ENCODE measurements at regions not wholly inside any gene's neighbourhood (a gene's known extent, or its start where the extent isn't known, plus 50 kb on each side); places are given as distances from the start of the nearest gene placed in this dataset.
"Not testable (repeated sequence)": the region's sequence is repeated elsewhere in the genome, so short reads cannot be mapped to it uniquely, and the experiment has no call there.

GRCh38 chr13:70223911-70224310 is 115.7 kb upstream of the KLHL1 start:
- TF ChIP-seq EZH2phosphoT487 (IDR thresholded peaks at IDR 0.05; ENCODE audit: low read depth, severe bottlenecking, unreplicated experiment) (no peak), CTCF (IDR thresholded peaks at IDR 0.05; ENCODE audit: poor library complexity) (no peak), EZH2 (IDR thresholded peaks at IDR 0.05; ENCODE audit: borderline replicate concordance) (no peak)
- no peak for DNase-seq (ENCODE audit: low spot score)
- H3K36me3 ChIP-seq (replicated peaks; ENCODE audit: insufficient read depth, low read depth): no peaks in the 10 kb centered on the region
- H3K9me2 ChIP-seq (replicated peaks; ENCODE audit: insufficient read depth): no peaks in the 10 kb centered on the region
- no peaks in the 10 kb centered on the region for H3K27me3 ChIP-seq
- no peak overlapping the region for H2AFZ ChIP-seq
- no peak overlapping the region for H3K27ac ChIP-seq
- H3K79me2 ChIP-seq: no peaks in the 10 kb centered on the region
- no peaks in the 10 kb centered on the region for H3K9me3 ChIP-seq (ENCODE audit: low read depth)
- 96% methylated on average over 6 of the region's 6 CpGs for WGBS (ENCODE audit: low lambda C conversion rate, missing lambda C conversion rate)
- H3K4me1 ChIP-seq (ENCODE audit: insufficient read depth): no peaks in the 10 kb centered on the region
- no peak overlapping the region for H3K4me3 ChIP-seq
- no peak overlapping the region for H3K4me2 ChIP-seq
- H4K20me1 ChIP-seq (ENCODE audit: insufficient read depth, poor library complexity, severe bottlenecking): no peaks in the 10 kb centered on the region

DNA sequence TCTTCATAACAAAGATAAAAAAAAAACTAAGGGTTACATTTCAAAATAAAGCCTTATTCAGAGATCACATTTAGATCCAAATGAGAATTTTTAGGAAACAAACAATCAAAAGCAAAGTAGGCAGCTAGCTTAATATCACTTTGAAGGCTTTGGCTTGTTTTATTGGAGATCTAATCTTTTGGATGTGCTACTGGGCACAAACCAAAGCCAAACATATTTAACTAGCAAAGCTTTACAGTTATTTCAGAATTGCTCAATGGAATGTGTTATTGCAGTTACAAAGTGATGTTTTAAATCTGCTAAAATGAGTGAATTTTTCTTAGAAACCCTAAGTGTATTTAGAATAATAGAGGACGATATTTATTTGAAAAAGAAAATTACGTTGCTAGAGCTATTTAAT is 114.7 kb upstream of the KLHL1 start:
- Histone ChIP-seq H2AFZ (no peak overlapping the region), H4K20me1 (ENCODE audit: insufficient read depth, poor library complexity, severe bottlenecking) (no peaks in the 10 kb centered on the region), H3K4me2 (no peak overlapping the region), H3K79me2 (no peaks in the 10 kb centered on the region), H3K27me3 (no peaks in the 10 kb centered on the region), H3K9me2 (replicated peaks; ENCODE audit: insufficient read depth) (no peaks in the 10 kb centered on the region), H3K4me1 (ENCODE audit: insufficient read depth) (no peaks in the 10 kb centered on the region), H3K27ac (no peak overlapping the region), H3K4me3 (no peak overlapping the region), H3K36me3 (replicated peaks; ENCODE audit: insufficient read depth, low read depth) (no peaks in the 10 kb centered on the region), H3K9me3 (ENCODE audit: low read depth) (no peaks in the 10 kb centered on the region)
- TF ChIP-seq EZH2phosphoT487 (IDR thresholded peaks at IDR 0.05; ENCODE audit: low read depth, severe bottlenecking, unreplicated experiment) (no peak), CTCF (IDR thresholded peaks at IDR 0.05; ENCODE audit: poor library complexity) (no peak), EZH2 (IDR thresholded peaks at IDR 0.05; ENCODE audit: borderline replicate concordance) (no peak)
- no peak for DNase-seq (ENCODE audit: low spot score)
- 88% methylated on average over 2 of the region's 2 CpGs for WGBS (ENCODE audit: low lambda C conversion rate, missing lambda C conversion rate)

DNA sequence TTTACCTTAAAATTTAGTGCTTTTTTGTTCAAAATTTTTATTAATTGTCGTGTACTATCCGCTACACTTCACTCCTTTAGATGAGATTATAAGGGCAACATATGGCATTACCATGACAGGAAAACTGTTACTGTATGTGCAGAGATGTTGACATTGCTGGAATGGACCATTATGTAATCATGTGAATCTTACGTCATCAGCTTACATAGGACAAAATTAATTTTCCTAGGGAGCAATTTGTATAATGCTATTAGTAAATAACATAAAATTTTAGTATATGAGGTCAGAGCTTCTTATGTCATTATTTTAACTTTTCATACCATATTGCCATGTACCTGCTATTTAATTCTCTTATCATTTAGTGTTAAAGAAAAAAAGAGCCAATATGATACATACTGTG is 110.4 kb upstream of the KLHL1 start:
- Histone ChIP-seq H3K36me3 (replicated peaks; ENCODE audit: insufficient read depth, low read depth) (no peaks in the 10 kb centered on the region), H3K4me1 (ENCODE audit: insufficient read depth) (no peaks in the 10 kb centered on the region), H2AFZ (no peak overlapping the region), H4K20me1 (ENCODE audit: insufficient read depth, poor library complexity, severe bottlenecking) (no peaks in the 10 kb centered on the region), H3K27ac (no peak overlapping the region), H3K9me2 (replicated peaks; ENCODE audit: insufficient read depth) (no peaks in the 10 kb centered on the region), H3K79me2 (no peaks in the 10 kb centered on the region), H3K4me3 (no peak overlapping the region), H3K4me2 (no peak overlapping the region), H3K27me3 (no peaks in the 10 kb centered on the region), H3K9me3 (ENCODE audit: low read depth) (no peaks in the 10 kb centered on the region)
- no peak for DNase-seq (ENCODE audit: low spot score)
- TF ChIP-seq EZH2phosphoT487 (IDR thresholded peaks at IDR 0.05; ENCODE audit: low read depth, severe bottlenecking, unreplicated experiment) (no peak), CTCF (IDR thresholded peaks at IDR 0.05; ENCODE audit: poor library complexity) (no peak), EZH2 (IDR thresholded peaks at IDR 0.05; ENCODE audit: borderline replicate concordance) (no peak)
- WGBS (ENCODE audit: low lambda C conversion rate, missing lambda C conversion rate): 96% methylated on average over 3 of the region's 3 CpGs

DNA sequence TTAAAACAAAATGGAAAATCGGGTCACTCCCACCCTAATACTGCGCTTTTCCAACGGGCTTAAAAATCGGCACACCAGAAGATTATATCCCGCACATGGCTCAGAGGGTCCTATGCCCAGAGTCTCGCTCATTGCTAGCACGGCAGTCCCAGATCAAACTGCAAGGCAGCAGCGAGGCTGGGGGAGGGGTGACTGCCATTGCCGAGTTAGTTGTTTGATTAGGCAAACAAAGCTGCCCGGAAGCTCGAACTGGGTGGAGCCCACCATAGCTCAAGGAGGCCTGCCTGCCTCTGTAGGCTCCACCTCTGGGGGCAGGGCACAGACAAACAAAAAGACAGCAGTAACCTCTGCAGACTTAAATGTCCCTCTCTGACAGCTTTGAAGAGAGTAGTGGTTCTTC is 100.7 kb upstream of the KLHL1 start:
- H2AFZ ChIP-seq; H3K27ac ChIP-seq; H3K79me2 ChIP-seq; DNase-seq (ENCODE audit: low spot score); H3K27me3 ChIP-seq; H3K4me1 ChIP-seq (ENCODE audit: insufficient read depth); H3K4me3 ChIP-seq; H3K9me3 ChIP-seq (ENCODE audit: low read depth); H3K9me2 ChIP-seq (replicated peaks; ENCODE audit: insufficient read depth); H4K20me1 ChIP-seq (ENCODE audit: insufficient read depth, poor library complexity, severe bottlenecking); H3K36me3 ChIP-seq (replicated peaks; ENCODE audit: insufficient read depth, low read depth); H3K4me2 ChIP-seq: not testable (repeated sequence)
- WGBS (ENCODE audit: low lambda C conversion rate, missing lambda C conversion rate): 94% methylated on average over 11 of the region's 11 CpGs

Measured in hepatocyte (in vitro differentiated cells).